ENCODE measurements at regions not wholly inside any gene's neighbourhood (a gene's known extent, or its start where the extent isn't known, plus 50 kb on each side); places are given as distances from the start of the nearest gene placed in this dataset.

- Histone ChIP-seq H3K4me2 (ENCODE audit: insufficient read depth, insufficient read length, low read length) (no peak overlapping the region), H3K23ac (ENCODE audit: insufficient read length, low read depth, low read length) (no peak overlapping the region), H2BK20ac (ENCODE audit: low read depth, low read length, poor library complexity, severe bottlenecking) (no peak overlapping the region), H4K5ac (ENCODE audit: insufficient read length, low read depth, low read length) (no peak overlapping the region), H3K4me1 (ENCODE audit: insufficient read depth, low read length) (no peaks in the 10 kb centered on the region; the same call in 1 of the 2 replicates), H3K14ac (ENCODE audit: insufficient read depth, low read length) (no peak overlapping the region), H3K23me2 (ENCODE audit: insufficient read length, low read depth, low read length, poor library complexity, severe bottlenecking) (no peaks in the 10 kb centered on the region), H3K79me1 (ENCODE audit: insufficient read depth, low read depth, low read length, poor library complexity, severe bottlenecking) (no peaks in the 10 kb centered on the region), H2BK120ac (ENCODE audit: low read depth, low read length, poor library complexity, severe bottlenecking) (no peak overlapping the region), H3K9ac (ENCODE audit: extremely low read depth, insufficient read length, low read length) (no peak overlapping the region), H4K20me1 (ENCODE audit: control insufficient read depth, insufficient read depth, insufficient read length) (no peaks in the 10 kb centered on the region), H2AFZ (ENCODE audit: low read length) (no peak overlapping the region), H2BK12ac (ENCODE audit: insufficient read length, low read depth, low read length) (no peak overlapping the region), H3K27me3 (ENCODE audit: insufficient read depth, low read length) (no peaks in the 10 kb centered on the region), H3K27ac (ENCODE audit: insufficient read length, low read depth, low read length) (no peak overlapping the region), H3K79me2 (ENCODE audit: insufficient read depth, low read length) (no peaks in the 10 kb centered on the region), H4K91ac (ENCODE audit: insufficient read length, low read depth, low read length) (no peak overlapping the region), H3K18ac (ENCODE audit: insufficient read length, low read depth, low read length) (no peak overlapping the region), H3K4ac (ENCODE audit: low read depth, low read length) (no peak overlapping the region), H2BK5ac (ENCODE audit: insufficient read length, low read length) (no peak overlapping the region), H2AK5ac (ENCODE audit: insufficient read length, low read length) (no peak overlapping the region), H3K9me3 (ENCODE audit: control insufficient read depth, low read depth, low read length) (no peaks in the 10 kb centered on the region), H4K8ac (replicated peaks; ENCODE audit: insufficient read length, low read depth, low read length) (no peak overlapping the region), H2BK15ac (ENCODE audit: low read depth, low read length) (no peak overlapping the region), H3T11ph (ENCODE audit: low read length) (no peak overlapping the region), H3K56ac (ENCODE audit: insufficient read length, low read depth, low read length) (no peak overlapping the region)
- Mint-ChIP-seq H3K27me3 (ENCODE audit: low read depth) (no peaks in the 10 kb centered on the region), H3K36me3 (ENCODE audit: insufficient read depth in 1 of 3, low read depth in 3 of 3) (peaks cover 5 to 21% (median 8%) of the 10 kb centered on the region in 3 experiments; a peak in 6 of 7 replicates), H3K9me3 (peaks cover 14 to 20% of the 10 kb centered on the region in 2 experiments), H3K4me3 (no peak overlapping the region), H3K27ac (no peak overlapping the region), H3K4me1 (peaks cover 13% of the 10 kb centered on the region in 2 experiments)
- no peak for DNase-seq
- TF ChIP-seq CTCF (conservative IDR thresholded peaks at IDR 0.05), result no peak
Observed at GRCh38 chr9:106056328-106056727, 362.0 kb downstream of the TMEM38B start.

Measured in H9 (cell line).